ENCODE measurements at regions not wholly inside any gene's neighbourhood (a gene's known extent, or its start where the extent isn't known, plus 50 kb on each side); places are given as distances from the start of the nearest gene placed in this dataset.

- no peaks in the 10 kb centered on the region for H4K20me1 ChIP-seq (ENCODE audit: insufficient read depth, low read length)
- intact Hi-C loops (cut with micrococcal nuclease) = no loop called here
- no peaks in the 10 kb centered on the region for H3K79me2 ChIP-seq (ENCODE audit: insufficient read depth, low read length)
- no peaks in the 10 kb centered on the region for H3K36me3 Mint-ChIP-seq
- no peaks in the 10 kb centered on the region for H3K36me3 ChIP-seq (replicated peaks in 1 of 2; ENCODE audit: control insufficient read depth in 1 of 2, insufficient read depth in 2 of 2, low read length in 2 of 2)
- DNase-seq = no peak
- H3K27me3 Mint-ChIP-seq (ENCODE audit: low read depth in 3 of 3) = peaks cover 7 to 22% (median 15%) of the 10 kb centered on the region in 3 donors
- no peaks in the 10 kb centered on the region for H3K4me1 ChIP-seq (ENCODE audit: control insufficient read depth in 1 of 2, insufficient read depth in 2 of 2, low read length in 2 of 2)
- H3K27me3 ChIP-seq (ENCODE audit: control insufficient read depth in 2 of 2, insufficient read depth in 2 of 2, low read length in 2 of 2) = no peaks in the 10 kb centered on the region
- H3K27ac ChIP-seq (ENCODE audit: low read depth in 1 of 2, low read length in 2 of 2) = no peak overlapping the region
- H3K9me3 Mint-ChIP-seq = peaks cover 0 to 5% (median 0%) of the 10 kb centered on the region in 7 donors
- H3K4me1 Mint-ChIP-seq = no peaks in the 10 kb centered on the region
- H3K27ac Mint-ChIP-seq = no peak overlapping the region
- 92% methylated on average over 7 of the region's 13 CpGs for WGBS (ENCODE audit: insufficient coverage)
- no peak overlapping the region for H3K9ac ChIP-seq (ENCODE audit: insufficient read depth, low read length, poor library complexity, severe bottlenecking)
- H2AFZ ChIP-seq (ENCODE audit: insufficient read depth, low read depth, low read length, poor library complexity, severe bottlenecking) = no peak overlapping the region
- no peak overlapping the region for H3K4me2 ChIP-seq (replicated peaks; ENCODE audit: extremely low read depth, low read length, poor library complexity, severe bottlenecking)
- no peak for TF ChIP-seq CTCF (IDR thresholded peaks at IDR 0.05)
- no peak overlapping the region for H3K4me3 Mint-ChIP-seq
- no peak overlapping the region for H3K4me3 ChIP-seq (replicated peaks in 1 of 3; ENCODE audit: low read depth in 2 of 3, low read length in 3 of 3)
- H3K9me3 ChIP-seq (replicated peaks in 1 of 2; ENCODE audit: control insufficient read depth in 1 of 2, insufficient read depth in 1 of 2, low read length in 2 of 2) = no peaks in the 10 kb centered on the region
Observed at GRCh38 chr5:173477345-173478040, 139.0 kb downstream of the BOD1 start.

GRCh38 chr5:173475780-173476179 is 140.7 kb downstream of the BOD1 start:
- Histone ChIP-seq H3K9me3 (replicated peaks in 1 of 2; ENCODE audit: control insufficient read depth in 1 of 2, insufficient read depth in 1 of 2, low read length in 2 of 2) (no peaks in the 10 kb centered on the region), H3K79me2 (ENCODE audit: insufficient read depth, low read length) (no peaks in the 10 kb centered on the region), H3K36me3 (replicated peaks in 1 of 2; ENCODE audit: control insufficient read depth in 1 of 2, insufficient read depth in 2 of 2, low read length in 2 of 2) (no peaks in the 10 kb centered on the region), H3K4me1 (ENCODE audit: control insufficient read depth in 1 of 2, insufficient read depth in 2 of 2, low read length in 2 of 2) (no peaks in the 10 kb centered on the region), H3K4me3 (replicated peaks in 1 of 3; ENCODE audit: low read depth in 2 of 3, low read length in 3 of 3) (no peak overlapping the region), H3K27ac (ENCODE audit: low read depth in 1 of 2, low read length in 2 of 2) (no peak overlapping the region), H3K27me3 (ENCODE audit: control insufficient read depth in 2 of 2, insufficient read depth in 2 of 2, low read length in 2 of 2) (no peaks in the 10 kb centered on the region), H4K20me1 (ENCODE audit: insufficient read depth, low read length) (no peaks in the 10 kb centered on the region), H3K4me2 (replicated peaks; ENCODE audit: extremely low read depth, low read length, poor library complexity, severe bottlenecking) (no peak overlapping the region), H2AFZ (ENCODE audit: insufficient read depth, low read depth, low read length, poor library complexity, severe bottlenecking) (no peak overlapping the region), H3K9ac (ENCODE audit: insufficient read depth, low read length, poor library complexity, severe bottlenecking) (no peak overlapping the region)
- WGBS (ENCODE audit: insufficient coverage) = 100% methylated on average over 1 of the region's 2 CpGs
- DNase-seq = no peak
- H3K36me3 Mint-ChIP-seq = no peaks in the 10 kb centered on the region
- H3K27me3 Mint-ChIP-seq (ENCODE audit: low read depth in 3 of 3) = peaks cover 7 to 21% (median 13%) of the 10 kb centered on the region in 3 donors
- peak overlapping the region in 1 of 7 donors; percentile 10 for H3K27ac Mint-ChIP-seq
- H3K4me3 Mint-ChIP-seq = no peak overlapping the region
- peaks cover 0 to 5% (median 2%) of the 10 kb centered on the region in 7 donors for H3K9me3 Mint-ChIP-seq
- intact Hi-C loops (cut with micrococcal nuclease) = no loop called here
- no peak for TF ChIP-seq CTCF (IDR thresholded peaks at IDR 0.05)
- H3K4me1 Mint-ChIP-seq = no peaks in the 10 kb centered on the region
